Cardiac muscle cell (in vitro differentiated cells and primary cell): ENCODE measurements at regions not wholly inside any gene's neighbourhood (a gene's known extent, or its start where the extent isn't known, plus 50 kb on each side); places are given as distances from the start of the nearest gene placed in this dataset.
"Not testable (repeated sequence)": the region's sequence is repeated elsewhere in the genome, so short reads cannot be mapped to it uniquely, and the experiment has no call there.

ENCODE experiments used
- DNase-seq, 2 donors: peaks; one replicate each; pipeline versions ENCODE4 v3.0.0 to v3.0.0-alpha.2; 2010 to 2017; ENCODE audit warnings: low read depth in 1 of 2, low spot score in 1 of 2
- H3K27ac ChIP-seq: fragments of 200-600 bp; sonication (generic); 2 replicates; pipeline ENCODE4 v1.5.1; 2016
- H3K27me3 ChIP-seq: fragments of 200-600 bp; sonication (generic); 2 replicates; pipeline ENCODE4 v1.6.0; 2016; ENCODE audit warnings: control low read depth
- H3K36me3 ChIP-seq: fragments of 200-600 bp; sonication (generic); 2 replicates; pipeline ENCODE4 v1.5.1; 2016; ENCODE audit warnings: control low read depth
- H3K4me1 ChIP-seq: fragments of 200-600 bp; sonication (generic); 2 replicates; pipeline ENCODE4 v1.8.1; 2017; ENCODE audit warnings: low read depth, mild to moderate bottlenecking, mixed run types
- H3K4me3 ChIP-seq: fragments of 200-600 bp; sonication (generic); 2 replicates; pipeline ENCODE4 v1.5.1; 2016; ENCODE audit warnings: mild to moderate bottlenecking
- H3K9me3 ChIP-seq: fragments of 200-600 bp; sonication (generic); 2 replicates; pipeline ENCODE4 v1.5.1; 2017; ENCODE audit warnings: low read depth, mild to moderate bottlenecking, control low read depth
- CTCF ChIP-seq: IDR thresholded peaks from 2 replicates; pipeline ENCODE4 v1.5.1; 2012; ENCODE audit warnings: low read depth, mild to moderate bottlenecking, low read length

- no peaks in the 10 kb centered on the region for H3K27me3 ChIP-seq
- no peaks in the 10 kb centered on the region for H3K36me3 ChIP-seq
- H3K4me3 ChIP-seq, result no peak overlapping the region
- no peaks in the 10 kb centered on the region for H3K9me3 ChIP-seq
- no peak for DNase-seq
- TF ChIP-seq CTCF, result no peak
- H3K27ac ChIP-seq, result no peak overlapping the region
- no peaks in the 10 kb centered on the region for H3K4me1 ChIP-seq
Observed at GRCh38 chr2:38483776-38484501, 106.9 kb upstream of the ATL2 start.

- not testable (repeated sequence) for H3K4me3 ChIP-seq, DNase-seq, H3K4me1 ChIP-seq, H3K27ac ChIP-seq, H3K9me3 ChIP-seq, H3K36me3 ChIP-seq, H3K27me3 ChIP-seq
Observed at GRCh38 chr2:38482710-38483109, 105.6 kb upstream of the ATL2 start.

GRCh38 chr2:38480617-38481016 is 103.5 kb upstream of the ATL2 start:
- H3K4me3 ChIP-seq, result no peak overlapping the region
- H3K27ac ChIP-seq, result no peak overlapping the region
- no peak for DNase-seq
- H3K36me3 ChIP-seq, result no peaks in the 10 kb centered on the region
- H3K4me1 ChIP-seq, result no peaks in the 10 kb centered on the region
- no peaks in the 10 kb centered on the region for H3K9me3 ChIP-seq
- no peaks in the 10 kb centered on the region for H3K27me3 ChIP-seq
- TF ChIP-seq CTCF, result no peak

GRCh38 chr2:38477006-38477405 is 99.9 kb upstream of the ATL2 start:
- H3K36me3 ChIP-seq, result no peaks in the 10 kb centered on the region
- DNase-seq, result no peak
- no peak for TF ChIP-seq CTCF
- H3K27ac ChIP-seq, result no peak overlapping the region
- no peaks in the 10 kb centered on the region for H3K9me3 ChIP-seq
- H3K27me3 ChIP-seq, result no peaks in the 10 kb centered on the region
- H3K4me3 ChIP-seq, result no peak overlapping the region
- no peaks in the 10 kb centered on the region for H3K4me1 ChIP-seq

GRCh38 chr2:38475567-38475881 is 98.5 kb upstream of the ATL2 start:
- Histone ChIP-seq H3K4me1 (no peaks in the 10 kb centered on the region), H3K27me3 (no peaks in the 10 kb centered on the region), H3K4me3 (no peak overlapping the region), H3K9me3 (no peaks in the 10 kb centered on the region), H3K36me3 (no peaks in the 10 kb centered on the region), H3K27ac (no peak overlapping the region)
- DNase-seq, result no peak
- no peak for TF ChIP-seq CTCF

GRCh38 chr2:38474715-38475566 is 97.9 kb upstream of the ATL2 start:
- DNase-seq, result no peak
- H3K4me3 ChIP-seq, result no peak overlapping the region
- no peak for TF ChIP-seq CTCF
- no peak overlapping the region for H3K27ac ChIP-seq
- H3K9me3 ChIP-seq, result no peaks in the 10 kb centered on the region
- H3K4me1 ChIP-seq, result no peaks in the 10 kb centered on the region
- H3K36me3 ChIP-seq, result no peaks in the 10 kb centered on the region
- no peaks in the 10 kb centered on the region for H3K27me3 ChIP-seq
